Retinal pigment epithelial cell (primary cell): ENCODE measurements at regions not wholly inside any gene's neighbourhood (a gene's known extent, or its start where the extent isn't known, plus 50 kb on each side); places are given as distances from the start of the nearest gene placed in this dataset.

Experiments
- DNase-seq: peaks from one replicate; pipeline ENCODE4 v3.0.0-alpha.2; 2010; ENCODE audit warnings: low read depth
- H3K4me3 ChIP-seq: 2 replicates; pipeline ENCODE4 v1.5.1; 2011; ENCODE audit warnings: mild to moderate bottlenecking, low read length, control low read depth, moderate library complexity
- TF ChIP-seq, protein P1 (sequence below): conservative IDR thresholded peaks from 2 replicates; pipeline ENCODE4 v1.5.1; 2011; ENCODE audit warnings: low read depth, low read length, control low read depth, inconsistent platforms

DNA sequence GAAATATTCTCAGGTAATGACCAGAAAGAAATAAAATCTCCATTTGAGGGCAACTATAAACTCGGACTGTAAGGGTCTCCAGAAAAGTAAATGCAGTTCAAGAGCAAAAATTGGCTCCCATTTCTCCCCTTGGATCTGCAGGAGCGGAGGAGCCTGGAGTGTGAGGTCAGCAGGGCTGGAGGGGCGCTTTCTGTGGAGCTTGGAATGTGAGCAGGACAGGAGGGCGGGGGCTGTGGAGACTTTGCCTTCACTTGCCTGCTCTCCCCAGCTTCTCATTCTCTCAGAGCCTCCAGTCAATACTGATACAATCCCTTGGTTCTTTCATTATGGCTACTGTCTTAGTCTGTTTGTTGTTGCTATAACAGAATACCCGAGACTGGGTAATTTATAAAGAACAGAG lies 162.8 kb upstream of the ANKH start:
- H3K4me3 ChIP-seq = no peak overlapping the region
- DNase-seq = no peak
- TF ChIP-seq, protein P1, sequence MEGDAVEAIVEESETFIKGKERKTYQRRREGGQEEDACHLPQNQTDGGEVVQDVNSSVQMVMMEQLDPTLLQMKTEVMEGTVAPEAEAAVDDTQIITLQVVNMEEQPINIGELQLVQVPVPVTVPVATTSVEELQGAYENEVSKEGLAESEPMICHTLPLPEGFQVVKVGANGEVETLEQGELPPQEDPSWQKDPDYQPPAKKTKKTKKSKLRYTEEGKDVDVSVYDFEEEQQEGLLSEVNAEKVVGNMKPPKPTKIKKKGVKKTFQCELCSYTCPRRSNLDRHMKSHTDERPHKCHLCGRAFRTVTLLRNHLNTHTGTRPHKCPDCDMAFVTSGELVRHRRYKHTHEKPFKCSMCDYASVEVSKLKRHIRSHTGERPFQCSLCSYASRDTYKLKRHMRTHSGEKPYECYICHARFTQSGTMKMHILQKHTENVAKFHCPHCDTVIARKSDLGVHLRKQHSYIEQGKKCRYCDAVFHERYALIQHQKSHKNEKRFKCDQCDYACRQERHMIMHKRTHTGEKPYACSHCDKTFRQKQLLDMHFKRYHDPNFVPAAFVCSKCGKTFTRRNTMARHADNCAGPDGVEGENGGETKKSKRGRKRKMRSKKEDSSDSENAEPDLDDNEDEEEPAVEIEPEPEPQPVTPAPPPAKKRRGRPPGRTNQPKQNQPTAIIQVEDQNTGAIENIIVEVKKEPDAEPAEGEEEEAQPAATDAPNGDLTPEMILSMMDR = no peak

DNA sequence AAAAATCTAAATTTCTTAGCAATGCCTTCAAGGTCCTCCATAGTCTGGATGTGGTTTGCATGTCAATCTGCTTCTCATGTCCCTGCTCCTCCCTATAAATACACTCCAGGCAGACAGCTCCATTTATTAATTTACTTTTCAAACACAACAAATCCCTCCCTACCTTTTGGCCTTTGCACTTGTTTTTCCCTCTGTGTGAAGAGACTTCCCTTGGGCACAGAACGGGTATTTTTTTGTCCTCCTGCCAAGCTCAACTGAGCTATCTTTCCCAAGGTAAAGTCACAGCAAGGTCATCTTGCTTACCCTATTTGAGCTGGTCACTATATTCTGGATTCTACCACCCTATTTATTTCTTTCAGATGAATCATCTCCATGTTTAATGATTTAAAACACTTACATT lies 159.6 kb upstream of the ANKH start:
- TF ChIP-seq, protein P1 = no peak
- H3K4me3 ChIP-seq = no peak overlapping the region
- DNase-seq = no peak

DNA sequence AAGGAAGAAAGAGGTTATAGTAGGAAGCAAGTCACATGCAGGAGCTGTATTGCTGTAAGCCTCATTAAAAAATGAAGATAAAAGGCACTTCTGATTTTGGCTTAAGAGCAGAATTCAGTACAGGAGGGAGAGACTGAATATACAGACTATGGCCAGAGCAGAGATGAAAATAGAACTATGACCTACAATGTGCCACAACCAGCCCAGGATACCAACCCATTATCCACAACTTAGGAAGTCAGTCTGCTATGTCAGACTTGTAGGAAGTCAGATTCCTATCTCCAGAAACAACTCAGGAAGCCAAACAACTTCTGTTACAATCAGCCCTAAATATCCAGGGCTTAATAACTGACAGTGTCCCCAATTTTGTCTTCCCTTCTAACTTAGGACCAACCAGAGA lies 156.2 kb upstream of the ANKH start:
- TF ChIP-seq, protein P1 = no peak
- no peak for DNase-seq
- no peak overlapping the region for H3K4me3 ChIP-seq

DNA sequence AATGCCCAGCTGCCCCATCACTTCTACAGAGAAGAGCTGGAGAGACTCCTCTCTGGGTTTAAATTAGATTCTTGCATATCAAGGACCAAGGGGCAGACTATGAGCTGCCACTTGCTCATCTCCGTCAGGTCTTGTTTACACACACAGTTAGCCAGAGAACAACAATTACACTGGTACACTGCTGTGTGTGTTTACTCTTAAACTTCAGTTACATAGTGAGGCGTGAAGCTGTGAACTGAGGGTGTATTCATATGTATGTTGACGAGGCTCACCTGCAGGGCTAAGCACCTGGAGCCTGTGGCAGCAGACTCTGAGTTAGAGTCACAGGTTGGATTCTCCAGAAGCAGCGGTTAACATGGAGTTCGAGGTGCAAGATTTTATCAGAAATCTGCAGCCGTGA lies 155.4 kb upstream of the ANKH start:
- TF ChIP-seq, protein P1 = no peak
- no peak for DNase-seq
- no peak overlapping the region for H3K4me3 ChIP-seq

DNA sequence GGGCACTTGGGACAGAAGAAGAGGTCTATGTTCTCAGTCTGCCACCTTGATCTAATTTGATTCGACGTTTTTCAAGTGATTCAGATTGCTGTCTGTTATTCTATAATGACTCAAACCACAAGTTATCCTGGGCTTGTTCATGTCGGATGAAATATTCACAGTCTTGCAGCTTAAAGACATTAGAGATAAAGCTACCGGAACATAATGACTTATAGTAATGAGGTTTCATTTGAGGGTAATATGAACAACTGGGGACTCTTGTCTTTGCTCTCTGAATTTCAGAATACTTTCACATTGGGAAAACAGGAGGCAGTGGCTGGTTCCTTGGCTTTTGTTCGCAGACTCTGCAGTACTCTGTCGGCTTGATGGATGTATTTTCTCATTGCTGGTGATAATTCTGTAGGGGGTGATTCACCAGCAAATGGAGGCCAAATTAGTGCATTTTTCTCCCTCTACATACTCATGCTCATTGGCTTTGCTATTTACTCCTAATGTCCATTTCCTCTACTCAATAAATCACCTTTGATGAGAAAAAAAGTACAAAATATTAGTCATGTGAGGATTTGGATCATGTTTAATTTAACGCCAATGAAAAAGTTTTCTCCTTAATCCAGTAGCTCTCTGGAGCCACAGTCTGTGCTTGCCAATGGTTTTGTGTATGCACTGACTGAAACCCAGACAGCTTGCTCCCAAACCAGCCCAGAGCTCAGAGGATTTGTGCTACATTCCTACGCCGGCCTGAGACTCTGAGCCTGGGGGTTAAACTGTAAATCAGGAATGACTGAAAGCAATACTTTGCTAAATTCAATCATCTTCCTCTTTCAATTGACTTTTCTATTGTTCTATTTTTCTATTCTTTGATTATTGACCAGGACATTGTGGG lies 154.7 kb upstream of the ANKH start:
- DNase-seq = no peak
- TF ChIP-seq, protein P1 = no peak
- no peak overlapping the region for H3K4me3 ChIP-seq

DNA sequence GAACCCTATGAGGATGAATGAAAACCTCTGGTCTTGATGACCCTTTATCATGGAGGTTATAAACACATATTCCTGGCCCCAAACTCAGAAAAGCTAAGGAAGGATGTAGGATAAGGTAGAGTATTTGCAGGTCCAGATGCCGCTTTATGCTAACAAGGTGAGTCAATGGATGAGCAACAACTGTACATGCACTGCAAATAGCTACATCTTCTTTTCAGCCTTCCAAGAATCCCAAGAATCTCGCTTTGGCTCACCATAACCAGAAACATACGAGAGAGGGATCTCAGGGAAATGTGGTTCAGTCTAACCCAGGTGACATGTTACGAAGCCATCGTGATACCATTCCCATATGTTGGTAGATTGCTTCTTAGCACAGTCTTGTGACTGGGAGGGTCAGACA lies 152.3 kb upstream of the ANKH start:
- TF ChIP-seq, protein P1 = no peak
- no peak overlapping the region for H3K4me3 ChIP-seq
- no peak for DNase-seq

DNA sequence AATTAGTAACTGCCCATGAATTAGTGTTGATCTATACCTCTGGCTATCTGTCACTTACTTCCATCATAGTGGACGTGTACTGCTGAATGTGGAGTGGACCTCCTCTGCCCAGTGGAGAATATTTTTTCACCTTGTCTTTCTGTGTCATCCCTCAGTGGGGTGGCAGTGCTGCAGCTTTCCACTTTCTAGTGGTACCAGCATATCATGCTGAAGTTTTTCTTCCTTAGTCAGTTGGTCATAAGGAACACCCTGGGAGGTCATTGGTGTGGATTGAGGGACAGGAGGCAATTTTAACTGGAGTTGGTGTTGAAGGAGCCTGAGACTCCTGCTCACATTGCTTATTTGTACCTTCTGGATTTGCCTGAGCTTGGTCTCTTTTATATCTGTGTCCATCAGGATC lies 151.7 kb upstream of the ANKH start:
- DNase-seq = no peak
- H3K4me3 ChIP-seq = no peak overlapping the region
- TF ChIP-seq, protein P1 = no peak
